Astrocyte of the spinal cord (primary cell): ENCODE measurements at regions not wholly inside any gene's neighbourhood (a gene's known extent, or its start where the extent isn't known, plus 50 kb on each side); places are given as distances from the start of the nearest gene placed in this dataset.

Experiments
- DNase-seq: peaks from one replicate; pipeline ENCODE4 v3.0.0; 2011; ENCODE audit warnings: low read depth, low spot score
- H3K4me3 ChIP-seq: 2 replicates; pipeline ENCODE4 v1.5.1; 2011; ENCODE audit warnings: low read depth, mild to moderate bottlenecking, low read length, moderate library complexity
- CTCF ChIP-seq: IDR thresholded peaks from 2 replicates; pipeline ENCODE4 v1.5.1; 2012; ENCODE audit warnings: low read depth, mild to moderate bottlenecking, low read length, inconsistent platforms
- in situ Hi-C: cut with HindIII; loops from 2 replicates; pipeline ENCODE4 v1.10.0; 2017; ENCODE audit warnings: low sequenced_read_pairs

DNA sequence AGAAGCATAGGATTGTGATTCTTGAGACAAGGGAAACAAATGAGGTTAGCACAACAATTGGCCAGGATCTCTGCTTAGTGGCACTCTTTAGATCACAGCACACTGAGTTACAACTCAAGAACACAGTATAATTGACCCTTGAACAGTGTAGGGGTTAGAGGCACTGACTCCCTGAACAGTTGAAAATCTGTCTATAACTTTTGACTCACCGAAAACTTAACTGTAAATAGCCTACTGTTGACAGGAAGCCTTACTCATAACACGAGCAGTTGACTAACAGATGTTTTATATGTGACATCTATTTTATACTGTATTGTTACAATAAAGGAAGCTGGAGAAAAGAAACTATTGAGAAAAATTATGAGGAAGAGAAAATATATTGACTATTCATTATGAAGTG is 296.1 kb downstream of the RERGL start:
- H3K4me3 ChIP-seq = no peak overlapping the region
- no peak for DNase-seq
- TF ChIP-seq CTCF = no peak
- in situ Hi-C loops = no loop called here

GRCh38 chr12:17778242-17778641 is 311.8 kb downstream of the RERGL start:
- H3K4me3 ChIP-seq = no peak overlapping the region
- no peak for DNase-seq
- in situ Hi-C loops = no loop called here
- no peak for TF ChIP-seq CTCF

DNA sequence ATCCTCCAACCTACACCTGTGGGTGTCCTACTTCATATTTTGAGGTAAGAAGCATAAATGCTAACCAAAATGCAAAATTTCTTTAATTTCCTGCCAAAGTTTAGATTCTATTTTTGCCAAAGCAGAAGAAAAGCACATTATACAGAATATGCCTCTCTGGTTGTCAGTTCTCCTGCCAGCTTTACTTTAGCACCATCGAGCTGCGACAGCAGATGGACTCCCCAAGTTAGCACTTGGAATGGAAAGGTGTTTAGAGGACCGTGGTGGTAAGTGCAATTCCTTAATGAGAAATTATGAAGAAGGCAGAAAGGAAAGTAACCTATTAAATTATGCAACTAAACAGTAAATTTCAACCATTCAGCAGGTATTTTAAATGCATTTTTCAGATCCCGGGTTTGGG is 326.6 kb downstream of the RERGL start:
- in situ Hi-C loops = no loop called here
- DNase-seq = no peak
- H3K4me3 ChIP-seq = no peak overlapping the region
- TF ChIP-seq CTCF = no peak

DNA sequence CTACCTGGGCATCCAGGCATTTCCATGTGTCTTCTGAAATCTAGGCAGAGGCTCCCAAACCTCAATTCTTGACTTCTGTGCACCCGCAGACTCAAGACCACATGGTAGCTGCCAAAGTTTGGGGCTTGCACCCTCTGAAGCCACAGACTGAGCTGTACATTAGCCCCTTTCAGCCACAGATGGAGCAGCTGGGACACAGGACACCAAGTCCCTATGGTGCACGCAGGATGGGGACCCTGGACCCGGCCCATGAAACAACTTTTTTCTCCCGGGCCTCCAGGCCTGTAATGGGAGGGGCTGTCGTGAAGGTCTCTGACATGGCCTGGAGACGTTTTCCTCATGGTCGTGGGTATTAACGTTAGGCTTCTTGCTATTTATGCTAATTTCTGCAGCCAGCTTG is 330.0 kb downstream of the RERGL start:
- no peak overlapping the region for H3K4me3 ChIP-seq
- no peak for DNase-seq
- TF ChIP-seq CTCF = no peak
- in situ Hi-C loops = no loop called here
